ENCODE measurements at regions not wholly inside any gene's neighbourhood (a gene's known extent, or its start where the extent isn't known, plus 50 kb on each side); places are given as distances from the start of the nearest gene placed in this dataset.
"Not testable (repeated sequence)": the region's sequence is repeated elsewhere in the genome, so short reads cannot be mapped to it uniquely, and the experiment has no call there.

DNA sequence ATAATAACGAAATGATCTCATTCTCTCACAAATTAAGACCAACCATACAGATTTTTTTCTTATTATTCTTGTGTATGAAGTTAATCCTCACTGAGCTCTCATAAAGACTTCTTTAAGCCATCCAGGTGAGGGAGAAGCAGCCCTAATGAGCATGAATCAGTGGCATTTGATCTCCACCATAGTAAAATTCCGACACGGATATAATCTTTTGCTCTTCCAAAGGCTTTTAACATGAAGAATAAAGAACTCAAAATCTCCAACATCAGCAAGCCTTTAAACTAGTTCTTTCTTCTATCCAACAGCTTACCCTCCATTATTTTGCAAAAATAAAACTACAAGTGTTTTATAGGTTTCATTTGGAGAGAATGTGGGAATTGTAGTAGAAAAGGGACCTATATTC, 714.7 kb upstream of the NEGR1 start:
- no peaks in the 10 kb centered on the region for H3K36me3 ChIP-seq (ENCODE audit: insufficient read depth, low read length)
- TF ChIP-seq, protein P1, sequence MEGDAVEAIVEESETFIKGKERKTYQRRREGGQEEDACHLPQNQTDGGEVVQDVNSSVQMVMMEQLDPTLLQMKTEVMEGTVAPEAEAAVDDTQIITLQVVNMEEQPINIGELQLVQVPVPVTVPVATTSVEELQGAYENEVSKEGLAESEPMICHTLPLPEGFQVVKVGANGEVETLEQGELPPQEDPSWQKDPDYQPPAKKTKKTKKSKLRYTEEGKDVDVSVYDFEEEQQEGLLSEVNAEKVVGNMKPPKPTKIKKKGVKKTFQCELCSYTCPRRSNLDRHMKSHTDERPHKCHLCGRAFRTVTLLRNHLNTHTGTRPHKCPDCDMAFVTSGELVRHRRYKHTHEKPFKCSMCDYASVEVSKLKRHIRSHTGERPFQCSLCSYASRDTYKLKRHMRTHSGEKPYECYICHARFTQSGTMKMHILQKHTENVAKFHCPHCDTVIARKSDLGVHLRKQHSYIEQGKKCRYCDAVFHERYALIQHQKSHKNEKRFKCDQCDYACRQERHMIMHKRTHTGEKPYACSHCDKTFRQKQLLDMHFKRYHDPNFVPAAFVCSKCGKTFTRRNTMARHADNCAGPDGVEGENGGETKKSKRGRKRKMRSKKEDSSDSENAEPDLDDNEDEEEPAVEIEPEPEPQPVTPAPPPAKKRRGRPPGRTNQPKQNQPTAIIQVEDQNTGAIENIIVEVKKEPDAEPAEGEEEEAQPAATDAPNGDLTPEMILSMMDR (IDR thresholded peaks at IDR 0.05; ENCODE audit: low read length) = no peak
- no peak for TF ChIP-seq EZH2 (IDR thresholded peaks at IDR 0.05; ENCODE audit: borderline replicate concordance, low read length)
- H3K27me3 ChIP-seq (ENCODE audit: insufficient read depth, low read length) = no peaks in the 10 kb centered on the region

GRCh38 chr1:72987871-72988270, 705.5 kb upstream of the NEGR1 start:
- H3K9me3 ChIP-seq (ENCODE audit: low read length); H3K27me3 ChIP-seq (ENCODE audit: insufficient read depth, low read length); H3K4me2 ChIP-seq (ENCODE audit: low read length); H3K9me2 ChIP-seq (ENCODE audit: low read depth, low read length); H2AFZ ChIP-seq (ENCODE audit: low read length); H3K4me1 ChIP-seq (ENCODE audit: insufficient read depth, low read length, severe bottlenecking); H4K20me1 ChIP-seq (ENCODE audit: insufficient read depth, low read length); H3K9ac ChIP-seq (ENCODE audit: low read length); H3K36me3 ChIP-seq (ENCODE audit: insufficient read depth, low read length); H3K79me2 ChIP-seq (ENCODE audit: insufficient read depth, low read length); H3K4me3 ChIP-seq (ENCODE audit: low read depth, low read length, poor library complexity, severe bottlenecking); H3F3A ChIP-seq (ENCODE audit: insufficient read depth, low read length); H3K27ac ChIP-seq (ENCODE audit: low read depth, low read length, poor library complexity, severe bottlenecking): not testable (repeated sequence)

More for the DNA sequence above, 714.7 kb upstream of the NEGR1 start:
- no peak overlapping the region for H3K4me3 ChIP-seq (ENCODE audit: low read depth, low read length, poor library complexity, severe bottlenecking)
- no peaks in the 10 kb centered on the region for H3K9me3 ChIP-seq (ENCODE audit: low read length)
- H3K79me2 ChIP-seq (ENCODE audit: insufficient read depth, low read length) = no peaks in the 10 kb centered on the region
- H4K20me1 ChIP-seq (ENCODE audit: insufficient read depth, low read length) = no peaks in the 10 kb centered on the region
- no peaks in the 10 kb centered on the region for H3K4me1 ChIP-seq (ENCODE audit: insufficient read depth, low read length, severe bottlenecking)
- no peaks in the 10 kb centered on the region for H3F3A ChIP-seq (ENCODE audit: insufficient read depth, low read length)
- H3K4me2 ChIP-seq (ENCODE audit: low read length) = no peak overlapping the region
- no peak overlapping the region for H3K9ac ChIP-seq (ENCODE audit: low read length)
- H2AFZ ChIP-seq (ENCODE audit: low read length) = no peak overlapping the region
- no peaks in the 10 kb centered on the region for H3K9me2 ChIP-seq (ENCODE audit: low read depth, low read length)
- no peak overlapping the region for H3K27ac ChIP-seq (ENCODE audit: low read depth, low read length, poor library complexity, severe bottlenecking)

- Histone ChIP-seq H3K9me2 (ENCODE audit: low read depth, low read length) (no peaks in the 10 kb centered on the region), H3K27ac (ENCODE audit: low read depth, low read length, poor library complexity, severe bottlenecking) (no peak overlapping the region), H3K27me3 (ENCODE audit: insufficient read depth, low read length) (no peaks in the 10 kb centered on the region), H3K4me2 (ENCODE audit: low read length) (no peak overlapping the region), H3K9me3 (ENCODE audit: low read length) (no peaks in the 10 kb centered on the region), H3K36me3 (ENCODE audit: insufficient read depth, low read length) (no peaks in the 10 kb centered on the region), H3F3A (ENCODE audit: insufficient read depth, low read length) (no peaks in the 10 kb centered on the region), H3K4me1 (ENCODE audit: insufficient read depth, low read length, severe bottlenecking) (no peaks in the 10 kb centered on the region), H3K4me3 (ENCODE audit: low read depth, low read length, poor library complexity, severe bottlenecking) (no peak overlapping the region), H3K79me2 (ENCODE audit: insufficient read depth, low read length) (no peaks in the 10 kb centered on the region), H4K20me1 (ENCODE audit: insufficient read depth, low read length) (no peaks in the 10 kb centered on the region), H2AFZ (ENCODE audit: low read length) (no peak overlapping the region), H3K9ac (ENCODE audit: low read length) (no peak overlapping the region)
- TF ChIP-seq, protein P1 (IDR thresholded peaks at IDR 0.05; ENCODE audit: low read length) = no peak
- TF ChIP-seq EZH2 (IDR thresholded peaks at IDR 0.05; ENCODE audit: borderline replicate concordance, low read length) = no peak
Measured at GRCh38 chr1:72986591-72987290, 704.4 kb upstream of the NEGR1 start.

DNA sequence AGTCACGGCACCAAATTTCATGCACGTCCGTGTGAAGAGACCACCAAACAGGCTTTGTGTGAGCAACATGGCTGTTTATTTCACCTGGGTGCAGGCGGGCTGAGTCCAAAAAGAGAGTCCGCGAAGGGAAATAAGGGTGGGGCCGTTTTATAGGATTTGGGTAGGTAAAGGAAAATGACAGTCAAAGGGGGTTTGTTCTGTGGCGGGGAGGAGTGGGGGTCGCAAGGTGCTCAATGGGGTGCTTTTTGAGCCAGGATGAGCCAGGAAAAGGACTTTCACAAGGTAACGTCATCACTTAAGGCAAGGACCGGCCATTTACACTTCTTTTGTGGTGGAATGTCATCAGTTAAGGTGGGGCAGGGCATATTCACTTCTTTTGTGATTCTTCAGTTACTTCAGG, 702.7 kb upstream of the NEGR1 start:
- not testable (repeated sequence) for H3K4me1 ChIP-seq (ENCODE audit: insufficient read depth, low read length, severe bottlenecking); H3K9ac ChIP-seq (ENCODE audit: low read length); H2AFZ ChIP-seq (ENCODE audit: low read length); H3K79me2 ChIP-seq (ENCODE audit: insufficient read depth, low read length); H3K4me2 ChIP-seq (ENCODE audit: low read length); H4K20me1 ChIP-seq (ENCODE audit: insufficient read depth, low read length); H3F3A ChIP-seq (ENCODE audit: insufficient read depth, low read length); H3K9me2 ChIP-seq (ENCODE audit: low read depth, low read length); H3K4me3 ChIP-seq (ENCODE audit: low read depth, low read length, poor library complexity, severe bottlenecking); H3K36me3 ChIP-seq (ENCODE audit: insufficient read depth, low read length); H3K27me3 ChIP-seq (ENCODE audit: insufficient read depth, low read length); H3K9me3 ChIP-seq (ENCODE audit: low read length); H3K27ac ChIP-seq (ENCODE audit: low read depth, low read length, poor library complexity, severe bottlenecking)

DNA sequence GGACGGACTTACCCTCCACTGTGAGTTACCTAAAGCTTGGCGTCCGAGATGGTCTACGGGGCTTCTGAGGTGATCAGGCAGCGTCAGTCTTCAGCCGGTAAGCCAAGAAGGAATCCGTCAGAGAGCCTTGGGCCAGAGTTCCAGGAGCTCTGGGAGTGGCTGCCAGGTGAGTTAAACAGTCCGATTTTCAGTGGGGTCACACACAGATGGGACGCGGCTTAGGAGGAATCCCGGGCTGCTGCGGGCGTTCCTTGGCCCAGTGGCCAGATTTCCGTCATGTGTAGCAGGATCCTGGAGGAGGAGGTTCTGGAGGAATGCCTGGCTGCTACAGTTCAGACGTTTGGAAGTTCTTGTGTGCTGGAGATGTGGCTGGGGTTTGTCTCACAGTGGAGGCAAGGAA, 700.7 kb upstream of the NEGR1 start:
- H3K4me3 ChIP-seq (ENCODE audit: low read depth, low read length, poor library complexity, severe bottlenecking); H3K79me2 ChIP-seq (ENCODE audit: insufficient read depth, low read length); H3K4me1 ChIP-seq (ENCODE audit: insufficient read depth, low read length, severe bottlenecking); H3F3A ChIP-seq (ENCODE audit: insufficient read depth, low read length); H2AFZ ChIP-seq (ENCODE audit: low read length); H3K9ac ChIP-seq (ENCODE audit: low read length); H3K9me3 ChIP-seq (ENCODE audit: low read length); H3K27ac ChIP-seq (ENCODE audit: low read depth, low read length, poor library complexity, severe bottlenecking); H3K36me3 ChIP-seq (ENCODE audit: insufficient read depth, low read length); H4K20me1 ChIP-seq (ENCODE audit: insufficient read depth, low read length); H3K27me3 ChIP-seq (ENCODE audit: insufficient read depth, low read length); H3K4me2 ChIP-seq (ENCODE audit: low read length); H3K9me2 ChIP-seq (ENCODE audit: low read depth, low read length): not testable (repeated sequence)

All from OCI-LY1 (cell line).